A673 (cell line): ENCODE measurements at regions not wholly inside any gene's neighbourhood (a gene's known extent, or its start where the extent isn't known, plus 50 kb on each side); places are given as distances from the start of the nearest gene placed in this dataset.

Experiments
- BruUV-seq: library from RNA; stranded (reverse); fragments of 400-500 nt; replicated peaks from 2 replicates; lab custom pipeline; 2021; lab: Mats Ljungman, UMichigan
- CTCF ChIA-PET: fragments of 300-600 bp; sonication (Branson Sonifier 250); formaldehyde crosslinking; loops from one replicate; lab custom pipeline; 2022; ENCODE audit warnings: antibody characterized with exemption; lab: Charles Lee
- POLR2A ChIA-PET: fragments of 300-600 bp; sonication (Branson Sonifier 250); formaldehyde crosslinking; loops from one replicate; lab custom pipeline; 2022; ENCODE audit warnings: antibody characterized with exemption; ENCODE audit not compliant: low non-redundant PET; lab: Charles Lee
- DNase-seq: peaks from one replicate; pipeline ENCODE4 v3.0.0-alpha.2; 2015; ENCODE audit warnings: low spot score
- H3K27ac ChIP-seq: fragments of 200-600 bp; sonication (generic); 2 replicates; pipeline ENCODE4 v1.5.1; 2016; ENCODE audit warnings: mixed run types, low read depth, mild to moderate bottlenecking, mixed read lengths, antibody characterized with exemption, low read length; ENCODE audit not compliant: poor library complexity, severe bottlenecking
- H3K27me3 ChIP-seq: fragments of 200-600 bp; sonication (generic); replicated peaks from 2 replicates; pipeline ENCODE4 v1.6.1; 2017; ENCODE audit warnings: mixed run types, low read depth, mild to moderate bottlenecking, mixed read lengths, antibody characterized with exemption, low read length; ENCODE audit not compliant: insufficient read depth, poor library complexity
- H3K36me3 ChIP-seq: fragments of 200-600 bp; sonication (generic); 2 replicates; pipeline ENCODE4 v1.6.1; 2016; ENCODE audit warnings: mixed run types, mild to moderate bottlenecking, mixed read lengths, antibody characterized with exemption, low read length; ENCODE audit not compliant: insufficient read depth, poor library complexity, severe bottlenecking
- H3K4me1 ChIP-seq: fragments of 200-600 bp; sonication (generic); 2 replicates; pipeline ENCODE4 v1.6.1; 2017; ENCODE audit warnings: mixed run types, mild to moderate bottlenecking, mixed read lengths, antibody characterized with exemption, low read length; ENCODE audit not compliant: insufficient read depth, poor library complexity, severe bottlenecking
- H3K4me3 ChIP-seq: fragments of 200-600 bp; sonication (generic); 2 replicates; pipeline ENCODE4 v1.5.1; 2016; ENCODE audit warnings: low read depth, mixed run types, mild to moderate bottlenecking, mixed read lengths, low read length; ENCODE audit not compliant: poor library complexity, severe bottlenecking
- H3K9me3 ChIP-seq: fragments of 200-600 bp; sonication (generic); 2 replicates; pipeline ENCODE4 v1.6.1; 2016; ENCODE audit warnings: mixed run types, low read depth, mild to moderate bottlenecking, mixed read lengths, antibody characterized with exemption, low read length; ENCODE audit not compliant: poor library complexity, severe bottlenecking
- EZH2 ChIP-seq: fragments of 200-600 bp; sonication (generic); IDR thresholded peaks from 2 replicates; pipeline ENCODE4 v1.6.1; 2017; ENCODE audit warnings: borderline replicate concordance, low read depth, mild to moderate bottlenecking, mixed read lengths, antibody characterized with exemption, low read length; ENCODE audit not compliant: poor library complexity, severe bottlenecking
- intact Hi-C: fragments of 100-400 bp; cut with micrococcal nuclease; formaldehyde crosslinking; loops from one replicate; pipeline ENCODE4 v1.10.0; 2022; ENCODE audit not compliant: unreplicated experiment
- TF ChIP-seq, protein P1 (sequence below): fragments of 300-800, 200-600 bp; sonication (generic); conservative IDR thresholded peaks from 2 replicates; pipeline ENCODE4 v1.5.1; 2017; ENCODE audit warnings: low read depth, mild to moderate bottlenecking, antibody characterized with exemption, low read length, moderate library complexity, mixed read lengths

- Histone ChIP-seq H3K4me3 (no peak overlapping the region), H3K27me3 (no peaks in the 10 kb centered on the region), H3K9me3 (peaks cover 6% of the 10 kb centered on the region), H3K36me3 (no peaks in the 10 kb centered on the region), H3K4me1 (no peaks in the 10 kb centered on the region), H3K27ac (no peak overlapping the region)
- POLR2A ChIA-PET: no interaction called here
- no peak for DNase-seq
- TF ChIP-seq EZH2: no peak
- TF ChIP-seq, protein P1, sequence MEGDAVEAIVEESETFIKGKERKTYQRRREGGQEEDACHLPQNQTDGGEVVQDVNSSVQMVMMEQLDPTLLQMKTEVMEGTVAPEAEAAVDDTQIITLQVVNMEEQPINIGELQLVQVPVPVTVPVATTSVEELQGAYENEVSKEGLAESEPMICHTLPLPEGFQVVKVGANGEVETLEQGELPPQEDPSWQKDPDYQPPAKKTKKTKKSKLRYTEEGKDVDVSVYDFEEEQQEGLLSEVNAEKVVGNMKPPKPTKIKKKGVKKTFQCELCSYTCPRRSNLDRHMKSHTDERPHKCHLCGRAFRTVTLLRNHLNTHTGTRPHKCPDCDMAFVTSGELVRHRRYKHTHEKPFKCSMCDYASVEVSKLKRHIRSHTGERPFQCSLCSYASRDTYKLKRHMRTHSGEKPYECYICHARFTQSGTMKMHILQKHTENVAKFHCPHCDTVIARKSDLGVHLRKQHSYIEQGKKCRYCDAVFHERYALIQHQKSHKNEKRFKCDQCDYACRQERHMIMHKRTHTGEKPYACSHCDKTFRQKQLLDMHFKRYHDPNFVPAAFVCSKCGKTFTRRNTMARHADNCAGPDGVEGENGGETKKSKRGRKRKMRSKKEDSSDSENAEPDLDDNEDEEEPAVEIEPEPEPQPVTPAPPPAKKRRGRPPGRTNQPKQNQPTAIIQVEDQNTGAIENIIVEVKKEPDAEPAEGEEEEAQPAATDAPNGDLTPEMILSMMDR: no peak
- no TSS peak for BruUV-seq
- intact Hi-C loops: no loop called here
- CTCF ChIA-PET: no interaction called here
Observed at GRCh38 chr1:5244631-5245285, 590.3 kb downstream of the AJAP1 start.

DNA sequence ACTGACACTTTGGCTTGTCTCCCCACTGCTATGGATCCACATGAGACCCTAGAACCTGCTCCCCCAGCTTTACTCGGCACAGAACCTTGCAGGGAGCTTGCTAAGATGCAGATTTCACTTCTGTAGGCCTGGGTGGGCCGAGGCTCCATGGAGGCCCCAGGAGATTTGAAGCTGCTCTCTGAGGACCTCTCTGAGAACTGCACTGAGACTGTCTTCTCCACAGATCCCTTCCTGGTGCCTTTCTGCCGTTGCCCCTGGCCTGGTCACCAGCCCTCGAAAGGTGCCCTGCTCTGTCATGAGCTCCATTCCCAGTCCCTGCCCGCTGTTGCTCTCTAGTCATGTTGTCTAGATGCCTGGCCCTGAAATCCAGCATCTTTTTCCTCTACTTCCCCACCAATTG, 588.4 kb downstream of the AJAP1 start:
- no TSS peak for BruUV-seq
- no peak overlapping the region for H3K27ac ChIP-seq
- H3K4me1 ChIP-seq: no peaks in the 10 kb centered on the region
- peaks cover 6% of the 10 kb centered on the region for H3K9me3 ChIP-seq
- H3K4me3 ChIP-seq: no peak overlapping the region
- TF ChIP-seq EZH2: no peak
- TF ChIP-seq, protein P1: no peak
- intact Hi-C loops: no loop called here
- POLR2A ChIA-PET: no interaction called here
- no peaks in the 10 kb centered on the region for H3K27me3 ChIP-seq
- H3K36me3 ChIP-seq: no peaks in the 10 kb centered on the region
- CTCF ChIA-PET: no interaction called here
- DNase-seq: no peak

GRCh38 chr1:5239911-5240310, 585.5 kb downstream of the AJAP1 start:
- Histone ChIP-seq H3K27me3 (no peaks in the 10 kb centered on the region), H3K4me3 (no peak overlapping the region), H3K27ac (no peak overlapping the region), H3K4me1 (no peaks in the 10 kb centered on the region), H3K9me3 (peaks cover 3% of the 10 kb centered on the region), H3K36me3 (no peaks in the 10 kb centered on the region)
- ChIA-PET CTCF (no interaction called here), POLR2A (no interaction called here)
- no peak for DNase-seq
- TF ChIP-seq, protein P1: no peak
- TF ChIP-seq EZH2: no peak
- BruUV-seq: no TSS peak
- intact Hi-C loops: no loop called here
